Astrocyte (in vitro differentiated cells and primary cell): ENCODE measurements at regions not wholly inside any gene's neighbourhood (a gene's known extent, or its start where the extent isn't known, plus 50 kb on each side); places are given as distances from the start of the nearest gene placed in this dataset.

Experiments
- DNase-seq: peaks from one replicate; pipeline ENCODE4 v3.0.0-alpha.2; 2010; ENCODE audit warnings: low read depth
- FAIRE-seq: peaks from 2 replicates; lab custom pipeline; 2011; peaks lifted over from hg19 to GRCh38; lab: Jason Lieb, UNC
- H2AFZ ChIP-seq: 2 replicates; pipeline ENCODE4 v1.6.0; 2012; ENCODE audit warnings: low read depth, low read length, inconsistent platforms
- H3K27ac ChIP-seq: 2 replicates; pipeline ENCODE4 v1.5.1; 2011; ENCODE audit warnings: low read depth, low read length, inconsistent platforms
- H3K27me3 ChIP-seq: 2 replicates; pipeline ENCODE4 v1.6.0; 2011; ENCODE audit warnings: low read length, inconsistent platforms; ENCODE audit not compliant: insufficient read depth
- H3K36me3 ChIP-seq: 2 replicates; pipeline ENCODE4 v1.5.1; 2011; ENCODE audit warnings: low read length, inconsistent platforms; ENCODE audit not compliant: insufficient read depth
- H3K4me1 ChIP-seq: 2 replicates; pipeline ENCODE4 v1.5.1; 2011; ENCODE audit warnings: low read length, inconsistent platforms; ENCODE audit not compliant: insufficient read depth
- H3K4me2 ChIP-seq: 2 replicates; pipeline ENCODE4 v1.6.0; 2012; ENCODE audit warnings: low read length, inconsistent platforms
- H3K4me3 ChIP-seq: 2 replicates; pipeline ENCODE4 v1.5.1; 2011; ENCODE audit warnings: low read depth, mild to moderate bottlenecking, low read length, inconsistent platforms; ENCODE audit not compliant: insufficient read depth
- H3K79me2 ChIP-seq: 2 replicates; pipeline ENCODE4 v1.6.0; 2012; ENCODE audit warnings: mild to moderate bottlenecking, low read length, inconsistent platforms; ENCODE audit not compliant: insufficient read depth
- H3K9ac ChIP-seq: 2 replicates; pipeline ENCODE4 v1.6.0; 2012; ENCODE audit warnings: mild to moderate bottlenecking, low read length, inconsistent platforms
- H3K9me3 ChIP-seq: 2 replicates; pipeline ENCODE4 v1.5.1; 2012; ENCODE audit warnings: low read depth, mild to moderate bottlenecking, low read length, inconsistent platforms; ENCODE audit not compliant: insufficient read depth
- H4K20me1 ChIP-seq: 2 replicates; pipeline ENCODE4 v1.6.0; 2012; ENCODE audit warnings: low read length, inconsistent platforms; ENCODE audit not compliant: insufficient read depth
- H3K27ac Mint-ChIP-seq: one replicate; pipeline ENCODE4 v1.8.0; 2021; ENCODE audit warnings: mild to moderate bottlenecking, mixed read lengths; ENCODE audit not compliant: unreplicated experiment
- H3K27me3 Mint-ChIP-seq: one replicate; pipeline ENCODE4 v1.8.0; 2021; ENCODE audit warnings: low read depth, mixed read lengths; ENCODE audit not compliant: unreplicated experiment
- H3K36me3 Mint-ChIP-seq: one replicate; pipeline ENCODE4 v1.8.0; 2021; ENCODE audit warnings: low read depth, mixed read lengths; ENCODE audit not compliant: unreplicated experiment
- H3K4me1 Mint-ChIP-seq: one replicate; pipeline ENCODE4 v1.8.0; 2021; ENCODE audit warnings: low read depth, mixed read lengths; ENCODE audit not compliant: unreplicated experiment
- H3K4me3 Mint-ChIP-seq: one replicate; pipeline ENCODE4 v1.8.0; 2021; ENCODE audit warnings: mild to moderate bottlenecking, moderate library complexity, mixed read lengths; ENCODE audit not compliant: unreplicated experiment
- H3K9me3 Mint-ChIP-seq: one replicate; pipeline ENCODE4 v1.8.0; 2021; ENCODE audit warnings: mild to moderate bottlenecking, mixed read lengths; ENCODE audit not compliant: unreplicated experiment
- EZH2 ChIP-seq: IDR thresholded peaks from 2 replicates; pipeline ENCODE4 v1.6.1; 2012; ENCODE audit warnings: mild to moderate bottlenecking, low read length, inconsistent platforms; ENCODE audit not compliant: insufficient read depth
- TF ChIP-seq, protein P1 (sequence below): IDR thresholded peaks from 2 replicates; pipeline ENCODE4 v1.5.1; 2011; ENCODE audit warnings: low read depth, mild to moderate bottlenecking, inconsistent platforms, low read length, moderate library complexity; ENCODE audit not compliant: insufficient read depth

DNA sequence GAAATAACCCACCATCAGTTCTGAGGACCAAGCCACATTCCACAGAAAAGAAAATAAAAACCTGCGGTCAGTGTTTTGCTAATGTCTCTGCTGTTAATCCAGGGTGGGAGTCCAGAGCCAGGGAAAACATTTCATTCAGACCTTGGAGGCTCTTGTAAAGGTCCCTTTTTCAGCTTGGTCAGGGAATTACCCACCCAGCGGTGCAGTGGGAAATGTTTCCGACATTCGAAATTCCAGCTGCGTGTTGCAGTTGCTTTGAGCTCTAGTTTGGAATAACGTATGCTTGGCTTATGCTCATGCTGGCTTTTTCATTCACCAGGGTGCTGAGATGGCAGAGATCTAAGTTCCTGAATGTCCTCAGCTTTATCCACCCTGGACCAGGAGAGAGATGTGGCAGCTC, 219.1 kb downstream of the TRIB2 start:
- Histone ChIP-seq H2AFZ (peak overlapping the region; percentile 0), H4K20me1 (no peaks in the 10 kb centered on the region), H3K27ac (no peak overlapping the region), H3K9me3 (no peaks in the 10 kb centered on the region), H3K9ac (no peak overlapping the region), H3K4me3 (no peak overlapping the region), H3K36me3 (no peaks in the 10 kb centered on the region), H3K4me2 (no peak overlapping the region), H3K4me1 (no peaks in the 10 kb centered on the region), H3K27me3 (no peaks in the 10 kb centered on the region), H3K79me2 (no peaks in the 10 kb centered on the region)
- Mint-ChIP-seq H3K36me3 (no peaks in the 10 kb centered on the region), H3K4me3 (no peak overlapping the region), H3K4me1 (no peaks in the 10 kb centered on the region), H3K27me3 (no peaks in the 10 kb centered on the region), H3K27ac (no peak overlapping the region), H3K9me3 (no peaks in the 10 kb centered on the region)
- no peak for TF ChIP-seq EZH2
- TF ChIP-seq, protein P1, sequence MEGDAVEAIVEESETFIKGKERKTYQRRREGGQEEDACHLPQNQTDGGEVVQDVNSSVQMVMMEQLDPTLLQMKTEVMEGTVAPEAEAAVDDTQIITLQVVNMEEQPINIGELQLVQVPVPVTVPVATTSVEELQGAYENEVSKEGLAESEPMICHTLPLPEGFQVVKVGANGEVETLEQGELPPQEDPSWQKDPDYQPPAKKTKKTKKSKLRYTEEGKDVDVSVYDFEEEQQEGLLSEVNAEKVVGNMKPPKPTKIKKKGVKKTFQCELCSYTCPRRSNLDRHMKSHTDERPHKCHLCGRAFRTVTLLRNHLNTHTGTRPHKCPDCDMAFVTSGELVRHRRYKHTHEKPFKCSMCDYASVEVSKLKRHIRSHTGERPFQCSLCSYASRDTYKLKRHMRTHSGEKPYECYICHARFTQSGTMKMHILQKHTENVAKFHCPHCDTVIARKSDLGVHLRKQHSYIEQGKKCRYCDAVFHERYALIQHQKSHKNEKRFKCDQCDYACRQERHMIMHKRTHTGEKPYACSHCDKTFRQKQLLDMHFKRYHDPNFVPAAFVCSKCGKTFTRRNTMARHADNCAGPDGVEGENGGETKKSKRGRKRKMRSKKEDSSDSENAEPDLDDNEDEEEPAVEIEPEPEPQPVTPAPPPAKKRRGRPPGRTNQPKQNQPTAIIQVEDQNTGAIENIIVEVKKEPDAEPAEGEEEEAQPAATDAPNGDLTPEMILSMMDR, result no peak
- DNase-seq (no peak), FAIRE-seq (no peak)

DNA sequence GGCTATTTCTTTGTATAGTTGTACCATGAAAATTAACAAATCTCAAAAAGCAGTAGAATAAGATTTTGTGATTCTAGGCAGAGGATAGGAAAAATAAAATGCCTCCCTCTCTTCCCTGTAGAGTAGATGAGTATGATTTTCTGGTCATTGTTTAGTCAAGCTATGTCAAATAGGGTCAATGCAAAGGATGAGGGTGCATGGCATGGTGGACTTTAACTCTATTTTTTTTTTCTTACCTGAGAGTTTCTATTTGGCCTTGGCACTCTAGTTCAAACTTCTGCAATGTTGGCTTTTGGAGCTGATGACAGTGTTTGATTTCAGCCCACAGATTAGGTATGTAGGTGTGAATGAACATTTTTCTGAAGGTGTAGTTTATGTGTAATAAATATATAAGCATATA, 224.5 kb downstream of the TRIB2 start:
- TF ChIP-seq, protein P1, result no peak
- no peak for TF ChIP-seq EZH2
- Histone ChIP-seq H3K27me3 (no peaks in the 10 kb centered on the region), H3K27ac (no peak overlapping the region), H3K4me2 (no peak overlapping the region), H3K4me3 (no peak overlapping the region), H3K36me3 (no peaks in the 10 kb centered on the region), H3K4me1 (no peaks in the 10 kb centered on the region), H3K9me3 (no peaks in the 10 kb centered on the region), H2AFZ (no peak overlapping the region), H4K20me1 (no peaks in the 10 kb centered on the region), H3K79me2 (no peaks in the 10 kb centered on the region), H3K9ac (no peak overlapping the region)
- no peak overlapping the region for H3K4me3 Mint-ChIP-seq
- peaks cover 6% of the 10 kb centered on the region for H3K27me3 Mint-ChIP-seq
- no peak overlapping the region for H3K27ac Mint-ChIP-seq
- H3K9me3 Mint-ChIP-seq, result no peaks in the 10 kb centered on the region
- H3K36me3 Mint-ChIP-seq, result no peaks in the 10 kb centered on the region
- no peaks in the 10 kb centered on the region for H3K4me1 Mint-ChIP-seq
- no peak for FAIRE-seq
- DNase-seq, result no peak

DNA sequence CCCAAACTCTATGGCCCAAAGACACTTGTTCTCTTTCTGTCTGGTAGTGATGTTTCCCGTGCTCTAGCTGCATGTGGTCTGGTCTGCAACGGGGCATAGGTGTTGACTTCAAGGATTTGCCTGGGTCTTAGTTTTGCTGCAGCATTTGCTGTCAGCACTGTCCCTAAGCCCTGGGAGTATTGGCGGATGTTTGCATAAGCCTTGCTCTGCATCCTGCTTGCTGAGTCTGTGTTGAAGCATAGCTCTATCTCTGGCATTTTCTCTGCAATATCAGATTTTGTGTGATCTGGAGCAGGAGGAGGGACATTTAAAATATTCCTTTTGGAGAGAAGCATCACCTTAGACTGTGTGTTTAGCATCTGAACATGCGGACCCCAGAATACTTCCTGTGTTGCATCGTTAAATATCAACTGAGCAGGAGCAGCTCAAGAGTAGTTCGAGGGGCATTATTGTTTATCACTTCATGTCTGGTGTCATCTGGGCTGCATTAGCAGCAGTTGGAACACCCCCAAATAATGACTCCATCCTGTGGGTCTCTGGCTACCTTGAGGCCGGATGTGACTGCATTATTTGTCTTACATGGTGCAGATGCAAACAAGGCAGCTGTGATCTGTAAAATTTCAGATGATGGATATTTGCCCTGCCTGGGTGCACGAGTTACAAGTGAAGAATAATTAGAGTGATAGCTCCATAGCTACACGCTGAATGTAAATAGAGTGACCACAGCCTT, 231.7 kb downstream of the TRIB2 start:
- no peaks in the 10 kb centered on the region for H3K79me2 ChIP-seq
- FAIRE-seq, result no peak
- H3K4me3 Mint-ChIP-seq, result no peak overlapping the region

More for the DNA sequence above, 231.7 kb downstream of the TRIB2 start:
- Histone ChIP-seq H3K4me1 (peaks cover 18% of the 10 kb centered on the region), H3K9ac (no peak overlapping the region), H2AFZ (no peak overlapping the region), H3K4me3 (no peak overlapping the region), H3K4me2 (peak overlapping the region; percentile 15), H3K36me3 (no peaks in the 10 kb centered on the region), H3K9me3 (no peaks in the 10 kb centered on the region), H3K27me3 (no peaks in the 10 kb centered on the region), H4K20me1 (no peaks in the 10 kb centered on the region), H3K27ac (no peak overlapping the region)
- DNase-seq, result peak; percentile 49
- peaks cover 6% of the 10 kb centered on the region for H3K27me3 Mint-ChIP-seq
- no peaks in the 10 kb centered on the region for H3K36me3 Mint-ChIP-seq
- H3K4me1 Mint-ChIP-seq, result peaks cover 24% of the 10 kb centered on the region
- no peak for TF ChIP-seq EZH2
- TF ChIP-seq, protein P1, result no peak
- no peak overlapping the region for H3K27ac Mint-ChIP-seq
- H3K9me3 Mint-ChIP-seq, result no peaks in the 10 kb centered on the region
